ENCODE measurements at regions not wholly inside any gene's neighbourhood (a gene's known extent, or its start where the extent isn't known, plus 50 kb on each side); places are given as distances from the start of the nearest gene placed in this dataset.

DNA sequence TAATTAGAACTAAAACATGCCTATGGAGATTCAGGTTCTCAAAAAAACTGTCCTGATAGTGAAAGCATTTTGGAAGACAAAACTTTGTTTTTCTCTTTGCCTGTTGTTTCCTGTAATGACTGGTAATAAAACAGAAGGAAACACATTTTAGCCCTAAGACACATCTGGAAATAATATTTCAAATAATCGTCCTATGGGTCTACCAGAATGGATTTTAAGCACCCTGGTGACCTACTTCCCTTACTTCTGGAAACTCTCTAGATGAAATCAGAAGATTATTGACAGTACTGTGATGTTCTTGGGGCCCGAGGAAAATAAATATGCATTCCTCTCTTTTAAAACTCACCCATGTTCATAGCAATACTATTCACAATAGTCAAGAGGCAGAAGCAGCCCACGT, 110.1 kb upstream of the TLE4 start:
- no peaks in the 10 kb centered on the region for H3K27me3 ChIP-seq (ENCODE audit: low read depth)
- DNase-seq (no peak), ATAC-seq (no peak)
- H3K27ac ChIP-seq: no peak overlapping the region
- H3K4me1 ChIP-seq: no peaks in the 10 kb centered on the region
- H3K9me3 ChIP-seq: no peaks in the 10 kb centered on the region
- H3K4me3 ChIP-seq: no peak overlapping the region
- no peak for TF ChIP-seq CTCF (IDR thresholded peaks at IDR 0.05)
- intact Hi-C loops (cut with DNase I): no loop called here
- no peaks in the 10 kb centered on the region for H3K36me3 ChIP-seq

DNA sequence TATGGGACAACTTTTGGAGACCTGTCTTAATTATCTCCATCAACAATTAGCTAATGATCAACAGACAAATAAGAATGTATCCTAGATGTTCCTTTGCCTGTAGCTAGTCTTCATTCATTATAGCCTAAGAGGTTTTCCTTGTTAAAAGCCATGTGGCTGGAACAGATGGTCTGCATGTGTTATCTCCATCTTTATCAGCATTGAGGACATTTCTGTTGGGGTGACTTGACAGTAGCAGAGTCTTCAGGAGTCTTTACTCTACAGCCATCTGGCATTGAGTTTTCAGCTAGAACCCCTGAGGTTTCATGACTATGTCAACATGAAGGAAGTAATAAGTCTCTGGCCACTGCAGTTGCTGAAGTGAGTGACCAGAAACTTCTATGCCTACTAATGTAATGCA, 106.6 kb upstream of the TLE4 start:
- Histone ChIP-seq H3K27ac (no peak overlapping the region), H3K4me1 (no peaks in the 10 kb centered on the region), H3K27me3 (ENCODE audit: low read depth) (no peaks in the 10 kb centered on the region), H3K36me3 (no peaks in the 10 kb centered on the region), H3K9me3 (no peaks in the 10 kb centered on the region), H3K4me3 (no peak overlapping the region)
- no peak for TF ChIP-seq CTCF (IDR thresholded peaks at IDR 0.05)
- intact Hi-C loops (cut with DNase I): no loop called here
- DNase-seq: no peak
- ATAC-seq: no peak

DNA sequence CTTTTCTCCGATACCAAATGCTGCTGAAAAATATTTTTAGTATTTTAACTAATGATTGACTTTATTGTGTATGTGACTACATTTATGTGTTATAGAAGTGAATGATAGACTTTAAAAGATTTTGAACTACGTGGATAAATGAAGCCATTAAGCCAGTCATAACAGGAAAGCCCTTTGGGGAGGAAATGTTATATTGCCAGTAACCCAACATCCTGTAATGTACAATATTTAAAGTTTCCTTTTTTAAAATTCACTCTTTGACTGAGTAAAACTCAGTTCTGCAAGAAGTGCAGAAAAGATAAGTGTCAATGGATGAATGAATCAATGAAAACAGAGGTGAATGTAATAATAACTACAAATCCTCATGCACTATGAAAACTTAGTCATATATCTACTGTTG, 102.6 kb upstream of the TLE4 start:
- Histone ChIP-seq H3K27ac (no peak overlapping the region), H3K4me1 (no peaks in the 10 kb centered on the region), H3K9me3 (no peaks in the 10 kb centered on the region), H3K36me3 (no peaks in the 10 kb centered on the region), H3K27me3 (ENCODE audit: low read depth) (no peaks in the 10 kb centered on the region), H3K4me3 (no peak overlapping the region)
- DNase-seq (no peak), ATAC-seq (no peak)
- intact Hi-C loops (cut with DNase I): no loop called here
- TF ChIP-seq CTCF (IDR thresholded peaks at IDR 0.05): no peak

DNA sequence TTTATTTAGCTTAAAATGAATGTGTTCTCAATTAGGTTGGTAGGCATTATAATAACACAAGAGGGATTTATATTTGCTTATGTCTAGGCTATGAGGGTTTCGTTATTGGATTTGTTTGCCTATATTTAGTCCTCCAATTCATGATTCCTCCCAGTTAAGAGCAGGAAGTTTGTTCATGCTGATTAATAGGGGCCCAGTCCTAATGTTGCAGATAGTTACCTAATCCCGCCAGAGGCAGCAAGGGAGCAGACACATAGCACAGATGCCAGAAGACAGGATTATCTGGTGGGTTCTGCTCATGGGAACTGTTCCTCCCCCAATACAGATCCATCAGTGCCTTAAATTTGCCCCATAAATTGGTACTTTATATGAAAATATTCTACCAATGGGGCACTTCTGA, 100.8 kb upstream of the TLE4 start:
- Histone ChIP-seq H3K27ac (no peak overlapping the region), H3K4me3 (no peak overlapping the region), H3K36me3 (no peaks in the 10 kb centered on the region), H3K4me1 (no peaks in the 10 kb centered on the region), H3K9me3 (no peaks in the 10 kb centered on the region), H3K27me3 (ENCODE audit: low read depth) (no peaks in the 10 kb centered on the region)
- intact Hi-C loops (cut with DNase I): no loop called here
- no peak for DNase-seq
- peak in 1 of 2 donors; percentile 16 for ATAC-seq
- TF ChIP-seq CTCF (IDR thresholded peaks at IDR 0.05): no peak

DNA sequence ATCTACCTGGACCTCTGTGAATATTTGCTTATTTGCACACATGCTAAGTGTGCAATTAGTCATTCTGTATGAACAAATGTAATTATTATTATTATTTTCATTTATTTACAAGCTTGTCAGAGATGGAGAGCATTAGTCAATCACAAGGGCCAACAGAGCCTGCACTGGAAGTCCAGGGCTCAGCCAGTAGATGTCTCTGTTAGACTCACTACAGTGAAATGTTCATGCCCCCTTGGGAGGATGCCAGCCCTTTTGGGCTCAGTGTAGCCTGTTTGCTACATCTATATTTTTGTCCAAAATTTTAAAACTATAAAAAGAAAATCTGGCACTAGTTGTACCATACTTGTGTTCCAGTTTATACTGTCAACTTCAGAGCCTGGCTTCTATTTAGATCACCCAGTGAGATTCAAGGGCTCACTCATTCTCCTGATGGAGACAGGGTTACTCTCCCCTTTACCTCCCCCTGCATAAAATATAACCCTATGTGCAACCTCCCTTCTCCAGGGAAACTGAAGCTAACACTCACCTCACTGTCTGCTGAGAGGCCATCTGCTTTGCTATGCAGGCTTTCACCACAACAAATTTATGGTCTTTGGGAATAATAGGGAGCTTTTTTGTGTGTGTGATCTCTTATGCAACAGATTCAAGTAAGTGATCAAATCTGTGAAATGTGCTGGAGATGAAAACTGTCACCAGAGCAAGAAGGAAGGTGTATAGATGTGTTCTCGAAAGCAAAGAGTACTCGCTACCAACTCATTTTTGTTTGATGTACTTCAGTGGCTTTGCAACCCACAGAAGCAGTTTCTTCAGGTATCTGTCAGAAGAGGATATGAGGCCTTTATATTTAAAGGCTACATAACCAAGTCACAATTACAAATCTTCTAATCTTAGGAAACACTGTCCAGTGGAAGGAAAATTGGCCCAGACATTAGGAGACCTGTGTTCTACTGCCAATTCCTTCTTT, 99.9 kb upstream of the TLE4 start:
- DNase-seq (peak; percentile 51), ATAC-seq (peak; percentile 46 to 60)
- Histone ChIP-seq H3K9me3 (no peaks in the 10 kb centered on the region), H3K27me3 (ENCODE audit: low read depth) (no peaks in the 10 kb centered on the region), H3K27ac (no peak overlapping the region), H3K4me3 (no peak overlapping the region), H3K4me1 (no peaks in the 10 kb centered on the region), H3K36me3 (no peaks in the 10 kb centered on the region)
- intact Hi-C loops (cut with DNase I): no loop called here
- peak; percentile 43 for TF ChIP-seq CTCF (IDR thresholded peaks at IDR 0.05)

Measured in lower lobe of right lung (tissue), 2 donors.